Activated T-helper 1 cell treated with anti-CD3 and anti-CD28 coated beads, Interleukin-12 subunit alpha, Interleukin-12 subunit beta, Interleukin-2, Interleukin-4 antibody, amounts not matched to agents 30 ng/mL and 10 ng/mL and 1 ng/mL, durations not matched to agents 14 hours and 24 hours and 36 hours (primary cell): ENCODE measurements at regions not wholly inside any gene's neighbourhood (a gene's known extent, or its start where the extent isn't known, plus 50 kb on each side); places are given as distances from the start of the nearest gene placed in this dataset.

Source experiments
- DNase-seq: peaks from one replicate; pipeline ENCODE4 v3.0.0; 2021; ENCODE audit warnings: low spot score
- H3K27ac Mint-ChIP-seq: one replicate; pipeline ENCODE4 v1.8.0; 2021; ENCODE audit warnings: mild to moderate bottlenecking, mixed read lengths
- H3K27me3 Mint-ChIP-seq: one replicate; pipeline ENCODE4 v1.8.0; 2022; ENCODE audit warnings: mild to moderate bottlenecking, moderate library complexity, mixed read lengths; ENCODE audit not compliant: insufficient read depth
- H3K36me3 Mint-ChIP-seq: one replicate; pipeline ENCODE4 v1.8.0; 2021; ENCODE audit warnings: low read depth, mixed read lengths
- H3K4me1 Mint-ChIP-seq: one replicate; pipeline ENCODE4 v1.8.0; 2021; ENCODE audit warnings: low read depth, mixed read lengths
- H3K4me3 Mint-ChIP-seq: one replicate; pipeline ENCODE4 v1.8.0; 2021; ENCODE audit warnings: mild to moderate bottlenecking, moderate library complexity, mixed read lengths
- H3K9me3 Mint-ChIP-seq: one replicate; pipeline ENCODE4 v1.8.0; 2021; ENCODE audit warnings: mixed read lengths
- intact Hi-C: fragments of 100-400 bp; cut with micrococcal nuclease; formaldehyde crosslinking; loops from one replicate; pipeline ENCODE4 v1.15.1; 2024

GRCh38 chr3:14300721-14301399 lies 101.5 kb upstream of the SLC6A6 start:
- H3K4me3 Mint-ChIP-seq: no peak overlapping the region
- DNase-seq: no peak
- no peaks in the 10 kb centered on the region for H3K9me3 Mint-ChIP-seq
- H3K36me3 Mint-ChIP-seq: no peaks in the 10 kb centered on the region
- peaks cover 6% of the 10 kb centered on the region for H3K4me1 Mint-ChIP-seq
- H3K27ac Mint-ChIP-seq: no peak overlapping the region
- H3K27me3 Mint-ChIP-seq: peaks cover under 1% of the 10 kb centered on the region
- intact Hi-C loops: no loop called here

GRCh38 chr3:14301558-14301957 lies 100.8 kb upstream of the SLC6A6 start:
- Mint-ChIP-seq H3K9me3 (no peaks in the 10 kb centered on the region), H3K4me3 (no peak overlapping the region), H3K4me1 (peaks cover 6% of the 10 kb centered on the region), H3K27ac (no peak overlapping the region), H3K27me3 (peaks cover 6% of the 10 kb centered on the region), H3K36me3 (no peaks in the 10 kb centered on the region)
- intact Hi-C loops: no loop called here
- DNase-seq: no peak

GRCh38 chr3:14303336-14304100 lies 98.9 kb upstream of the SLC6A6 start:
- no peak for DNase-seq
- Mint-ChIP-seq H3K36me3 (no peaks in the 10 kb centered on the region), H3K4me1 (peaks cover 6% of the 10 kb centered on the region), H3K27ac (no peak overlapping the region), H3K27me3 (peaks cover 17% of the 10 kb centered on the region), H3K4me3 (no peak overlapping the region), H3K9me3 (no peaks in the 10 kb centered on the region)
- intact Hi-C loops: no loop called here

- no peak overlapping the region for H3K4me3 Mint-ChIP-seq
- no peaks in the 10 kb centered on the region for H3K9me3 Mint-ChIP-seq
- H3K27me3 Mint-ChIP-seq: peaks cover 20% of the 10 kb centered on the region
- H3K27ac Mint-ChIP-seq: no peak overlapping the region
- intact Hi-C loops: no loop called here
- no peaks in the 10 kb centered on the region for H3K36me3 Mint-ChIP-seq
- DNase-seq: no peak
- peaks cover 6% of the 10 kb centered on the region for H3K4me1 Mint-ChIP-seq
These were observed 98.0 kb upstream of the SLC6A6 start for GRCh38 chr3:14304101-14305045.

- peaks cover 21% of the 10 kb centered on the region for H3K27me3 Mint-ChIP-seq
- peaks cover 6% of the 10 kb centered on the region for H3K4me1 Mint-ChIP-seq
- H3K4me3 Mint-ChIP-seq: no peak overlapping the region
- intact Hi-C loops: no loop called here
- no peak for DNase-seq
- H3K27ac Mint-ChIP-seq: no peak overlapping the region
- no peaks in the 10 kb centered on the region for H3K9me3 Mint-ChIP-seq
- no peaks in the 10 kb centered on the region for H3K36me3 Mint-ChIP-seq
These were observed 97.1 kb upstream of the SLC6A6 start for GRCh38 chr3:14305324-14305723.

GRCh38 chr3:14306142-14306541 lies 96.3 kb upstream of the SLC6A6 start:
- Mint-ChIP-seq H3K27ac (no peak overlapping the region), H3K27me3 (peaks cover 21% of the 10 kb centered on the region), H3K36me3 (no peaks in the 10 kb centered on the region), H3K4me1 (peaks cover 6% of the 10 kb centered on the region), H3K9me3 (no peaks in the 10 kb centered on the region), H3K4me3 (no peak overlapping the region)
- intact Hi-C loops: no loop called here
- no peak for DNase-seq

GRCh38 chr3:14307656-14308302 lies 94.6 kb upstream of the SLC6A6 start:
- peaks cover 6% of the 10 kb centered on the region for H3K4me1 Mint-ChIP-seq
- H3K9me3 Mint-ChIP-seq: no peaks in the 10 kb centered on the region
- no peak overlapping the region for H3K27ac Mint-ChIP-seq
- peaks cover 23% of the 10 kb centered on the region for H3K27me3 Mint-ChIP-seq
- intact Hi-C loops: no loop called here
- H3K4me3 Mint-ChIP-seq: no peak overlapping the region
- DNase-seq: no peak
- no peaks in the 10 kb centered on the region for H3K36me3 Mint-ChIP-seq

GRCh38 chr3:14311729-14312128 lies 90.7 kb upstream of the SLC6A6 start:
- intact Hi-C loops: no loop called here
- Mint-ChIP-seq H3K27ac (no peak overlapping the region), H3K9me3 (no peaks in the 10 kb centered on the region), H3K36me3 (no peaks in the 10 kb centered on the region), H3K4me1 (no peaks in the 10 kb centered on the region), H3K4me3 (no peak overlapping the region), H3K27me3 (peaks cover 15% of the 10 kb centered on the region)
- DNase-seq: no peak

- DNase-seq: no peak
- Mint-ChIP-seq H3K36me3 (no peaks in the 10 kb centered on the region), H3K4me3 (no peak overlapping the region), H3K27ac (no peak overlapping the region), H3K27me3 (peaks cover 12% of the 10 kb centered on the region), H3K4me1 (no peaks in the 10 kb centered on the region), H3K9me3 (no peaks in the 10 kb centered on the region)
- intact Hi-C loops: no loop called here
These were observed 90.0 kb upstream of the SLC6A6 start for GRCh38 chr3:14312375-14312774.

- no peaks in the 10 kb centered on the region for H3K36me3 Mint-ChIP-seq
- H3K4me3 Mint-ChIP-seq: no peak overlapping the region
- H3K27me3 Mint-ChIP-seq: no peaks in the 10 kb centered on the region
- peaks cover 4% of the 10 kb centered on the region for H3K9me3 Mint-ChIP-seq
- no peaks in the 10 kb centered on the region for H3K4me1 Mint-ChIP-seq
- no peak overlapping the region for H3K27ac Mint-ChIP-seq
- intact Hi-C loops: no loop called here
- DNase-seq: no peak
These were observed 85.3 kb upstream of the SLC6A6 start for GRCh38 chr3:14317057-14317553.

- Mint-ChIP-seq H3K4me3 (no peak overlapping the region), H3K27ac (no peak overlapping the region), H3K4me1 (no peaks in the 10 kb centered on the region), H3K9me3 (peaks cover 4% of the 10 kb centered on the region), H3K27me3 (no peaks in the 10 kb centered on the region), H3K36me3 (no peaks in the 10 kb centered on the region)
- DNase-seq: no peak
- intact Hi-C loops: no loop called here
These were observed 83.8 kb upstream of the SLC6A6 start for GRCh38 chr3:14318646-14319045.

GRCh38 chr3:14319654-14320182 lies 82.7 kb upstream of the SLC6A6 start:
- Mint-ChIP-seq H3K27me3 (no peaks in the 10 kb centered on the region), H3K9me3 (peaks cover 4% of the 10 kb centered on the region), H3K27ac (no peak overlapping the region), H3K36me3 (no peaks in the 10 kb centered on the region), H3K4me1 (no peaks in the 10 kb centered on the region), H3K4me3 (no peak overlapping the region)
- intact Hi-C loops: no loop called here
- no peak for DNase-seq
